ENCODE measurements at regions not wholly inside any gene's neighbourhood (a gene's known extent, or its start where the extent isn't known, plus 50 kb on each side); places are given as distances from the start of the nearest gene placed in this dataset.

DNA sequence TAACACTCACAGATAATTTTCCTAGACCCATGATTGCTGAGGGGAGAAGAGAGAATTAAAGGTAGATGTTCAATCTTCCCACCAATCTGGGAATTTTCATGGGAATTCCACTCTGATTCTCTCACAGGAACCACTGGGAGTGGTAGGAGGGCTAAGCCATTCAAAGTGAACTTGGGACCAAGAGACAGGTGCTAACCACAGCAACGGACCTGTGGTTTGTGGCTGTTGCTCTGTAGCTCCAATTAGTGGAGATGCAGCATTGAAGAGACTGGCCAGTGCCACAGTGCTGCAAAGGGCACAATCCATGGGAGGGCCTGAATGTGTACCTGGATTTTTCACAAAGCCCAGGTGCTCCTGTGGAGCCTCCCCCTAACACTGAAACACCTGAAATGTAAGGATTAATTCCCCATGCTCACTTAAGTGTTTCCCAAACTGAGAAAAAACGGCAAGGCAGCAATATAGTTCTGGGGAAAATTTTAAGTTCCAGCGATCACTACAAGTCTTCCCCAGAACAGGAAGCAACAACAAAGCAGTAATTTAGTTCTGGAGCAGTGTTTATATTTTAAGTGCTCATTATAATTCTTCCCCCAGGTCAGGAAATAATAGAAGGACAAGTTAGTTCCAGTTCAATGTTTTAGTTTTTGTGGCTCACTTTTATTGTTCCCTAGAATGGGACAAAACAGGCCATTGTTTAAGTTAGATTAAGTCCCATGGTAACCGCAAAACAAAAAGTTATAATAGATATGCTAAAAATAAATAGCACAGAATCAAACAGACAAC is 1045.8 kb downstream of the CNTNAP5 start:
- Histone ChIP-seq H3F3A (ENCODE audit: low read length, unreplicated experiment) (no peaks in the 10 kb centered on the region), H3K9me2 (replicated peaks; ENCODE audit: low read length) (no peaks in the 10 kb centered on the region), H3K4me1 (ENCODE audit: insufficient read depth, low read length) (no peaks in the 10 kb centered on the region), H3K4me2 (ENCODE audit: low read length) (no peak overlapping the region), H3K36me3 (ENCODE audit: low read depth, low read length) (no peaks in the 10 kb centered on the region), H3K4me3 (ENCODE audit: low read length) (no peak overlapping the region), H3K27me3 (ENCODE audit: low read length) (no peaks in the 10 kb centered on the region), H3K9me3 (ENCODE audit: low read length) (peaks cover 9% of the 10 kb centered on the region; the same call in 1 of the 2 replicates), H2AFZ (ENCODE audit: low read length) (no peak overlapping the region), H3K9ac (ENCODE audit: low read length) (no peak overlapping the region), H3K79me2 (ENCODE audit: low read length) (no peaks in the 10 kb centered on the region), H4K20me1 (ENCODE audit: low read length) (no peaks in the 10 kb centered on the region), H3K27ac (ENCODE audit: low read length) (no peak overlapping the region)
- DNase-seq: no peak
- no peak for TF ChIP-seq EZH2 (IDR thresholded peaks at IDR 0.05; ENCODE audit: low read length, unreplicated experiment)
- TF ChIP-seq, protein P1, sequence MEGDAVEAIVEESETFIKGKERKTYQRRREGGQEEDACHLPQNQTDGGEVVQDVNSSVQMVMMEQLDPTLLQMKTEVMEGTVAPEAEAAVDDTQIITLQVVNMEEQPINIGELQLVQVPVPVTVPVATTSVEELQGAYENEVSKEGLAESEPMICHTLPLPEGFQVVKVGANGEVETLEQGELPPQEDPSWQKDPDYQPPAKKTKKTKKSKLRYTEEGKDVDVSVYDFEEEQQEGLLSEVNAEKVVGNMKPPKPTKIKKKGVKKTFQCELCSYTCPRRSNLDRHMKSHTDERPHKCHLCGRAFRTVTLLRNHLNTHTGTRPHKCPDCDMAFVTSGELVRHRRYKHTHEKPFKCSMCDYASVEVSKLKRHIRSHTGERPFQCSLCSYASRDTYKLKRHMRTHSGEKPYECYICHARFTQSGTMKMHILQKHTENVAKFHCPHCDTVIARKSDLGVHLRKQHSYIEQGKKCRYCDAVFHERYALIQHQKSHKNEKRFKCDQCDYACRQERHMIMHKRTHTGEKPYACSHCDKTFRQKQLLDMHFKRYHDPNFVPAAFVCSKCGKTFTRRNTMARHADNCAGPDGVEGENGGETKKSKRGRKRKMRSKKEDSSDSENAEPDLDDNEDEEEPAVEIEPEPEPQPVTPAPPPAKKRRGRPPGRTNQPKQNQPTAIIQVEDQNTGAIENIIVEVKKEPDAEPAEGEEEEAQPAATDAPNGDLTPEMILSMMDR (conservative IDR thresholded peaks at IDR 0.05; ENCODE audit: low read depth, low read length): no peak
- TF ChIP-seq EZH2phosphoT487 (IDR thresholded peaks at IDR 0.05; ENCODE audit: borderline replicate concordance, low read length): no peak
- POLR2A ChIA-PET (ENCODE audit: unreplicated experiment): no interaction called here
- intact Hi-C loops (cut with micrococcal nuclease): no loop called here
- ATAC-seq: no peak
- CTCF ChIA-PET: no interaction called here
- BruUV-seq (replicated peaks): no TSS peak

DNA sequence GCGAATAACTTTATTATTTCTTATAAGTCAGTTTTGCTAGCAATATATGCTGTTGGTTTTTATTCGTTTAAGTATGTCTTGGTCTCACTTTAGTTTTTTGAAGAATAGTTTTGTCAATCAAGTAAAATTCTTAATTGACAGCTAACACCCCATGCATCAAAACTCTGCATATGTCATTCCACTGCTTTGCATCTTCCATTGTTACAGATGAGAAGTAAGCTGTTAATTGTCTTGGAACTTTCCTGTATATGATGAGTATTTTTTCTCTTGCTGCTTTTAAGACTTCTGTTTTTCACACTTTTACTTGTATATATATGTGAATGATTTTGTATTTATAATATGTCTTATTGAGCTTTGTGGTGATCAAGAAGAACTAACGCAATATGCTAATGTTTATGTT is 1048.4 kb downstream of the CNTNAP5 start:
- TF ChIP-seq EZH2phosphoT487 (IDR thresholded peaks at IDR 0.05; ENCODE audit: borderline replicate concordance, low read length) (no peak), EZH2 (IDR thresholded peaks at IDR 0.05; ENCODE audit: low read length, unreplicated experiment) (no peak)
- TF ChIP-seq, protein P1 (conservative IDR thresholded peaks at IDR 0.05; ENCODE audit: low read depth, low read length): no peak
- H3K9me3 ChIP-seq (ENCODE audit: low read length): peaks cover 9% of the 10 kb centered on the region; the same call in 1 of the 2 replicates
- H4K20me1 ChIP-seq (ENCODE audit: low read length): no peaks in the 10 kb centered on the region
- H3K4me1 ChIP-seq (ENCODE audit: insufficient read depth, low read length): no peaks in the 10 kb centered on the region
- ATAC-seq: no peak
- DNase-seq: no peak
- no peak overlapping the region for H3K4me2 ChIP-seq (ENCODE audit: low read length)
- ChIA-PET CTCF (no interaction called here), POLR2A (ENCODE audit: unreplicated experiment) (no interaction called here)
- no TSS peak for BruUV-seq (replicated peaks)
- H3K27me3 ChIP-seq (ENCODE audit: low read length): no peaks in the 10 kb centered on the region
- H3K9me2 ChIP-seq (replicated peaks; ENCODE audit: low read length): no peaks in the 10 kb centered on the region
- no peak overlapping the region for H3K4me3 ChIP-seq (ENCODE audit: low read length)
- H3K36me3 ChIP-seq (ENCODE audit: low read depth, low read length): no peaks in the 10 kb centered on the region
- H2AFZ ChIP-seq (ENCODE audit: low read length): no peak overlapping the region
- H3K79me2 ChIP-seq (ENCODE audit: low read length): no peaks in the 10 kb centered on the region
- no peaks in the 10 kb centered on the region for H3F3A ChIP-seq (ENCODE audit: low read length, unreplicated experiment)
- H3K9ac ChIP-seq (ENCODE audit: low read length): no peak overlapping the region
- intact Hi-C loops (cut with micrococcal nuclease): no loop called here
- no peak overlapping the region for H3K27ac ChIP-seq (ENCODE audit: low read length)

DNA sequence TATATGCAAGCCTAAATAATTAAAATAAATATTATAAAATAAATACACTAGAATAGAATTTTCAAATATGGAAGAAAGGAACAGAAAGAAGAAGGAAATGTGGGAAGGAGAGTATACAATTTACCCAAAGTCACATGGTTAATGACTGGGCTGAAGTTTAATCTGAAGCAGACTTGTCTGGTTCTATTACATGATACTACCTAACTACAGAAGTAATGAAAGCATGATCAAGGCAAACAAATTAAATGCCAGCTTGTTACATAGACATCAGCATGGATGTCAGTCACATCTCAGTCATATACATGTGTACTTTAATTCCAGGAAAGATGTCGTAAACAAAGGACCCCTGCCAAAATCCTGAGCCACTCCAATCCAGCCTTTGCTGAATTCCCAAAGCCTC is 1060.8 kb downstream of the CNTNAP5 start:
- intact Hi-C loops (cut with micrococcal nuclease): no loop called here
- ATAC-seq (no peak), DNase-seq (no peak)
- Histone ChIP-seq H3K4me2 (ENCODE audit: low read length) (no peak overlapping the region), H3K9me3 (ENCODE audit: low read length) (no peaks in the 10 kb centered on the region; the same call in 1 of the 2 replicates), H3K79me2 (ENCODE audit: low read length) (no peaks in the 10 kb centered on the region), H3K27ac (ENCODE audit: low read length) (no peak overlapping the region), H2AFZ (ENCODE audit: low read length) (no peak overlapping the region), H3K9me2 (replicated peaks; ENCODE audit: low read length) (no peaks in the 10 kb centered on the region), H3K4me1 (ENCODE audit: insufficient read depth, low read length) (no peaks in the 10 kb centered on the region), H3K9ac (ENCODE audit: low read length) (no peak overlapping the region), H4K20me1 (ENCODE audit: low read length) (no peaks in the 10 kb centered on the region), H3F3A (ENCODE audit: low read length, unreplicated experiment) (no peaks in the 10 kb centered on the region), H3K4me3 (ENCODE audit: low read length) (no peak overlapping the region), H3K36me3 (ENCODE audit: low read depth, low read length) (no peaks in the 10 kb centered on the region), H3K27me3 (ENCODE audit: low read length) (no peaks in the 10 kb centered on the region)
- POLR2A ChIA-PET (ENCODE audit: unreplicated experiment): no interaction called here
- CTCF ChIA-PET: no interaction called here
- BruUV-seq (replicated peaks): no TSS peak
- TF ChIP-seq EZH2 (IDR thresholded peaks at IDR 0.05; ENCODE audit: low read length, unreplicated experiment) (no peak), EZH2phosphoT487 (IDR thresholded peaks at IDR 0.05; ENCODE audit: borderline replicate concordance, low read length) (no peak)
- TF ChIP-seq, protein P1 (conservative IDR thresholded peaks at IDR 0.05; ENCODE audit: low read depth, low read length): no peak
